H1 (cell line): ENCODE measurements at regions not wholly inside any gene's neighbourhood (a gene's known extent, or its start where the extent isn't known, plus 50 kb on each side); places are given as distances from the start of the nearest gene placed in this dataset.

ENCODE experiments used
- JUND ChIP-seq: IDR thresholded peaks from 2 replicates; pipeline ENCODE4 v1.6.1; 2011; ENCODE audit warnings: mild to moderate bottlenecking, improper control_type of control experiment, low read length
- POLR2A ChIP-seq, 2 experiments: IDR thresholded peaks; 1 replicate in 1 of 2; 2 replicates in 1 of 2; pipeline ENCODE4 v1.6.1; 2011; ENCODE audit warnings: low read depth in 2 of 2, low read length in 2 of 2, mild to moderate bottlenecking in 2 of 2; ENCODE audit errors: control extremely low read depth in 1 of 2
- SP1 ChIP-seq: IDR thresholded peaks from 2 replicates; pipeline ENCODE4 v1.6.1; 2011; ENCODE audit warnings: low read depth, low read length

- TF ChIP-seq SP1, result no peak
- TF ChIP-seq POLR2A (IDR thresholded peaks at IDR 0.05; ENCODE audit: control extremely low read depth in 1 of 2, low read depth in 2 of 2, low read length in 2 of 2), result no peak
- TF ChIP-seq JUND, result no peak
Measured at GRCh38 chr7:86943447-86943846, 116.0 kb downstream of the ELAPOR2 start.
